KOPT-K1 (cell line): ENCODE measurements at regions not wholly inside any gene's neighbourhood (a gene's known extent, or its start where the extent isn't known, plus 50 kb on each side); places are given as distances from the start of the nearest gene placed in this dataset.

ENCODE experiments used
- H3K27ac ChIP-seq: fragments of 200-600 bp; sonication (generic); 2 replicates; pipeline ENCODE4 v1.5.1; 2016; ENCODE audit warnings: antibody characterized with exemption, mild to moderate bottlenecking, low read depth, low read length; ENCODE audit not compliant: poor library complexity, severe bottlenecking
- H3K36me3 ChIP-seq: fragments of 200-600 bp; sonication (generic); 2 replicates; pipeline ENCODE4 v1.5.1; 2017; ENCODE audit warnings: antibody characterized with exemption, mild to moderate bottlenecking, low read length, moderate library complexity; ENCODE audit not compliant: insufficient read depth
- H3K9me3 ChIP-seq: fragments of 200-600 bp; sonication (generic); 2 replicates; pipeline ENCODE4 v1.5.1; 2017; ENCODE audit warnings: antibody characterized with exemption, low read length, mild to moderate bottlenecking; ENCODE audit not compliant: insufficient read depth, poor library complexity, severe bottlenecking

DNA sequence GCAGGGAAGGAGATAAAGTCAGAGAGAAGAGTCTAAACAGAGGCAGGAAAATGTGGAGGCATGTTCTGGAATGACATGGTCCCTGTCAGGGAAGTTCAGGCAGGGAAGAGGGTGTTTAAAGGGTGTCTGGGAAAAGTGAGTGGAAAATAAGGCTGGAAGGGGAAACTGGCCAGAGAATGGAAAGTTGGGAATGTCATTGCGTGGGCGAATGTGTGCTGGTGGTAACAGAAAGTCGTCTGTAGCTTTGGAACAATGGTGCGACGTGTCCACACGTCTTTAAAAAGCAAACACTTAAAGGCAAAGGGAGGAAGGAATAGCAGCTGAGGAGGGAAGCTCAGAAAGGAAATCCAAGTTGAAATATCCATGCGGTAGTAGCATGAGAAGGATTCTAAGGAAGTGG lies 469.5 kb upstream of the SALL3 start:
- Histone ChIP-seq H3K27ac (no peak overlapping the region), H3K9me3 (no peaks in the 10 kb centered on the region), H3K36me3 (no peaks in the 10 kb centered on the region)

- no peak overlapping the region for H3K27ac ChIP-seq
- no peaks in the 10 kb centered on the region for H3K36me3 ChIP-seq
- no peaks in the 10 kb centered on the region for H3K9me3 ChIP-seq
Measured at GRCh38 chr18:78510636-78511035, 469.0 kb upstream of the SALL3 start.

DNA sequence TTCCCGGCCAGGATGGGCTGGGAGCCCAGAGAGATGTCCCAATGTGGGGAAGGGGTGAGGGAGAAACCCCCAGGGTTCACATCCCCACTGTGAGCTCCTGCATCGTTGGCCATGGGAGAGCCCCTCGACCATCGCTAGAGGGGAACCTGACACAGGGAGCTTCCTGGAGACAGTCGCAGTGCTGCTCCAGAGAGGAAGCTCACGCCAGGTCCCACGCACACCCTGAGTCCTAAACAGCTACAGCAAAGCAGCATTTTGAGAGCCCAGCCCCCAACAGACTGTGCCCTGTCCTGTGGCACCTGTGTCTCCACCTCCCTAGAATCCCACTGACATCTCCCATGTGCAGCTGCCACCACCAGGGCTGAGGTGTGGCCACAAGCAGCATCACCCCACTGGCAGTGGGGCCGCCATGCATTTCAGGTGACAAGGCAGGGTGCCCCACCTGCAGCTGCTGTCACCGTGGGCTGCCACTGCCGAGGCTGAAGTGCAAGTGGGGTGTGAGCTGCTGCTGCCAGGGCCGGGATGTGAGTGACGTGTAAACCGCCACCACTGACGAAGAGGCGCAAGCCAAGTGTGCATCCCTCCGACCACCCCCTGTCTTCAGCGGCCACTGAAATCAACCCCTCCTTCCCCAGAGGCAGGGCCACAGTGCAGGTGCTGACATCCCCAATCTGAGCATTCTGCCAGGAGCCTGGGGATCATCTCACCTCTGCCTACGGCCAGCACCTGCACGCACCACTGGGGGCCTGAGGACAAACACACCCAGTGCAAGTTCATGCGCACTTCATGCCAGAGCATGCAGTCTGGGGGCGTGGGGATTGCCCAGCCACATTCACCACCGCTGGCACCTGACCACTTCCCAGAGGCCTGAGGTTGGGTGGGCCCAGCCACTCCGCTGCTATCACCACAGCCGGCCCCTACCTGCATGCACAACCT lies 467.7 kb upstream of the SALL3 start:
- Histone ChIP-seq H3K9me3 (no peaks in the 10 kb centered on the region), H3K36me3 (no peaks in the 10 kb centered on the region), H3K27ac (no peak overlapping the region)

DNA sequence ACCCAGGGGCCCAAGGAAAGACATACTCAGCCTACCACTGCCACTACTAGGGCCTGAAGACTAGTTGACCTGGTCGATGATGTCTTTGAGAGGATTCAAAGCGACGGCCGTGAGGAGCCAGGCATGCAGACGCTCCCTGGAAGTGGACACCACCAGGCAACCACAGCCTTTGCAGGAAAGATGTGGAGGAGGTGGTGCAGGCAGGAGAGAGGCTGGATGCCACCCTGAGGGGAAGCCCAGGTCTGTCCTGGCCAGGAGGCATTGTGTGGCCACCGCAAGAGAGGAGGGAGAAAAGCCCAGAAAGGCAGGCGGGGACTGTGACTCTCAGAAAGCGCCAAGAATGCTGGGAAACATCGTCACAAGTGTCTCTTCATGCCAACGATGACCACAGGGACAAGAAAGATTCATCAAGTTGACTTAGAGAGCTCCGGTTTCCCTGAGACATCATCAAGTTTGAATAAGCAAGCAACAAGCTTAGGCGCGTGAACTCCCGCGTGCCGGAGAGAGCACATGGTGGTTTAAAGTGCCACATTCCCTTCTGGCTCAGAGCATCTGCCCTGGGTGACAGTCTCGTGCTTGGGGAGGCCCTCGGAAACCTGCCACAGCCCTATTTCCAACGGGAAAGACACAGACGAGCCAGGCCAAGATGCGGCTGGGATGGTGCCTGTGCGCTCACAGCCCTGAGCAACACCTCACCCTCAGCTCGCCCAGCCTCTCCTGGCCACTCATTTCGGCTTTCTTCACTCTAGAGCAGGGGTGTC lies 464.5 kb upstream of the SALL3 start:
- Histone ChIP-seq H3K36me3 (no peaks in the 10 kb centered on the region), H3K27ac (no peak overlapping the region), H3K9me3 (no peaks in the 10 kb centered on the region)

- Histone ChIP-seq H3K9me3 (no peaks in the 10 kb centered on the region), H3K27ac (no peak overlapping the region), H3K36me3 (no peaks in the 10 kb centered on the region)
Measured at GRCh38 chr18:78517328-78517727, 462.3 kb upstream of the SALL3 start.

DNA sequence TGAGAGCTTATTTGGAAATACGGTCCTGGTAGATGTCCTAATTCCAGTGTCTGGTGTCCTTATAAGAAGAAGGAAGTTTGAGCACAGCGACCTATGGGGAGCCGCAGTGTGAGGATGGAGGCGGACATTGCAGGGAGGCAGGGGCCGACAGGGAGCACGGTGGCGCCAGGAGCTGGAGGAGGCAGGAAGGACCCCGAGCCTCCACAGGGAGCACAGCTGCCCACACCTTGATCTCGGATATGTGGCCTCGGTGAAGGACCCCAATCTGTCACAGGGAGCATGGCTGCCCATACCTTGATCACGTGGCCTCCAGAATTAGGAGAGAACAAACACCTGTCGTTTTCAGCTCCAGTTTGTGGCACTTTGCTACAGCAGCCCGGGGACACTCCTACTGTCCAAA lies 461.6 kb upstream of the SALL3 start:
- H3K27ac ChIP-seq = no peak overlapping the region
- H3K9me3 ChIP-seq = no peaks in the 10 kb centered on the region
- no peaks in the 10 kb centered on the region for H3K36me3 ChIP-seq

- H3K27ac ChIP-seq = no peak overlapping the region
- no peaks in the 10 kb centered on the region for H3K9me3 ChIP-seq
- H3K36me3 ChIP-seq = no peaks in the 10 kb centered on the region
Measured at GRCh38 chr18:78518805-78519204, 460.8 kb upstream of the SALL3 start.

GRCh38 chr18:78519394-78520062 lies 460.1 kb upstream of the SALL3 start:
- Histone ChIP-seq H3K9me3 (no peaks in the 10 kb centered on the region), H3K27ac (no peak overlapping the region), H3K36me3 (no peaks in the 10 kb centered on the region)

GRCh38 chr18:78521136-78521535 lies 458.5 kb upstream of the SALL3 start:
- Histone ChIP-seq H3K27ac (no peak overlapping the region), H3K9me3 (no peaks in the 10 kb centered on the region), H3K36me3 (no peaks in the 10 kb centered on the region)

DNA sequence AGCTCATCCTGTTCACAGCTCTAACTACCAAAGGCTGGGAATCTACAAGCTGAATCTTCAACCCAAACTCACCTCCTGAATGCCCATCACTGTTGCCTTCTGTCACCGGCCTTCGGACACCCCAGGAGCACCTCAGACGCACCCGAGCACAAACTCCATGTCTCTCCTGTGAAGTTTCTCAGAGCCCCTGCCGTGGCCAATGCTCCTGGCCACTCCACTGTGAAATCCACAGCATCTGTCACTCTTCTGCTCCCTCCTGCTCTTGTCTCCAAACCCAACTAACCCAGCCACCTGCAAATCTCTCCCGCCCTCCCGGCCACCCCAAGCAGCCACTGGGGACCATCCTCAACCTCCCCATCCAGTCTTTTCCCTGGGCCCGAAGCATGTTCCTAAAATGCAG lies 457.9 kb upstream of the SALL3 start:
- Histone ChIP-seq H3K27ac (no peak overlapping the region), H3K36me3 (no peaks in the 10 kb centered on the region), H3K9me3 (no peaks in the 10 kb centered on the region)

DNA sequence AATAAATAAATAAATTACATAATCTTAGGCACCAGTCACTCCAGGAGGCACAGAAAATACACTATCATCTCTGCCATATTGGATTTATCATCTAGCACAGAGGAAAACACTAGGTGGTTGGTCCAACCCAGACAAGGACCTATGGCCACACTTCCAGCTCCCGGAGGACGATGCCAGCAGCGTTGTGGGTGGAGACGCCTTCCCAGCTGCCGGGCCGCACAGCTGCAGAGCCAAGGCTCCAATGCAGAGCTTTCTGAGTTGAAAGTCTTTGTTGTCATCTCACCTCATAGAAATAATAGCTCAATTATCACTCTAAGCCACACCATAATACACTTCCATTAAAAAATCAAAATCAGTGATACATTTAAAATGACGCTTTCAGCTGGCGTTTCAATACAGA lies 457.1 kb upstream of the SALL3 start:
- Histone ChIP-seq H3K9me3 (no peaks in the 10 kb centered on the region), H3K36me3 (no peaks in the 10 kb centered on the region), H3K27ac (no peak overlapping the region)

DNA sequence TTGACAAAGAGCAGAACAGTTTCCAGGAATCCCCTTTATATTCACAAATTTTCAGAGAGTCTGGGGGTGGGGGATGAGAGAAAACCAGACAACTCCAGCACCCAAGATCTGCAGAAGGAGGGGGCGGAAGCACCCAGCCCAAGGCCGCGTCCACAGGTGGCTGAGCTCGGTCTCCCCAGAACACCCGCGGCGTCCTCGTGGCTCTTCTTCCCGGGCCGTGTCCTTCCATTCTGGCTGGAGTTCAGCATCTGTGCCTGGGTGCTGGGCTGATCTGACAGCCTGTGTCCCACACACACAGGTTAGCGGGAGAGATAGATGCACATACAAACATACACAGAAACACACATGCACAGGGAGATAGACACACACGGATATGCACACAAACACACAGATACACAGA lies 455.8 kb upstream of the SALL3 start:
- Histone ChIP-seq H3K27ac (no peak overlapping the region), H3K36me3 (no peaks in the 10 kb centered on the region), H3K9me3 (no peaks in the 10 kb centered on the region)

DNA sequence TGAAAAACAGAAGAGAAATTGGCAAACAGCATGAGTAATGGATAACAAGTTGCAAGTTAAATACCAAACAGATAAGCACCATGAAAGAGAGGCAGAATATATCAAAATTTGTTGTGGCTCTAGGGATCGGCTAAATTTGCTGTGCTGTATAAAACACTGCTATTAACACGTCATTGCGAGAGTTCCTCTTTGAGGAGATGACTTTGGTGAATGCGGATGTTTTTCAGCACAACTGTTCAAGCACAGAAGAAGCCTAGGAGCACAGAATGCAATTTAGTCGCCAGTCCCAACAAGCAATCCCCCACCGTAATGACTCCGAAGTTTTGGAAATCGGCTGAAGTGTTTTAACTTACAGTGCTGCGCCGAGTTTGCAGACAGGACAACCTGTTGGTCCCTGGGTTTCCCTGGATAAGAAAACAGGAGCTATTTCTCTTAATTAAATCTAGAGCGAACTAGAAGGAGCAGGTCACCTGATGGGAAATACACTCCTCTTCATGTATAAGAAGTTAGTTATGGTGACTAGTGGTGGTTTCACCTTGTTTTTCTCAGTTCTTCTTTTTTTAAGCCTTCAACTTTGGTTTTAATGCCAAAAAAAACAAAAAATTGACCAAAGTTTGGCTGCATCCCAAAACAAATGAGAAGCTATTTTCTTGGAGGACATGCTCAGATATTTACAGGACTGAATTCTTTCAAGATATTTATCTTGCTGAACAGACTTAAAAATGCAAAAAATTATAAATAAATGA lies 454.1 kb upstream of the SALL3 start:
- Histone ChIP-seq H3K36me3 (no peaks in the 10 kb centered on the region), H3K27ac (no peak overlapping the region), H3K9me3 (no peaks in the 10 kb centered on the region)

DNA sequence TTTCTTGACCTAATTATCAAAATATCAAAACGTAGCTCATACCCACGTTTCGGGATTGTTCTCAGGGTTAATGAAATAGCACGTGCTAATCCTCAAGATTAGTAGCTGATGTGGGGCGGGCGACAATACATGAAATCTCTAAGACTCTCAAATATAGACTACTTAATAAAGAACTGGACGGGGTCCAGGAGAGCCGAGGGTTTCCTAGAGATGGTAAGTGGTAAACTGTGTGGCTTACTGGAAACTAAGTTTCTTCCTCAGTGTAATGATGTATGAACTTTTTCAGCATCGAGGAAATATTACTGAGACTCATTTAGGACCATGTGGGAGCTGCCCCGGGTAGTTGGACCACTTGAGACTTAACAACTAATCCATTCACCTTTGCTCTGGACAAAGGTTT lies 453.3 kb upstream of the SALL3 start:
- Histone ChIP-seq H3K36me3 (no peaks in the 10 kb centered on the region), H3K9me3 (no peaks in the 10 kb centered on the region), H3K27ac (no peak overlapping the region)
